T-helper 17 cell (primary cell): ENCODE measurements at regions not wholly inside any gene's neighbourhood (a gene's known extent, or its start where the extent isn't known, plus 50 kb on each side); places are given as distances from the start of the nearest gene placed in this dataset.
"Not testable (repeated sequence)": the region's sequence is repeated elsewhere in the genome, so short reads cannot be mapped to it uniquely, and the experiment has no call there.

Experiments
- ATAC-seq: fragments of 150-1000 bp; cut with Tn5 transposase; 2 replicates; pipeline ENCODE4 v1.10.0; 2021; ENCODE audit warnings: mild to moderate bottlenecking, moderate library complexity
- DNase-seq, 3 donors: peaks; one replicate each; pipeline versions ENCODE4 v3.0.0 to v3.0.0-alpha.2; 2020 to 2021
- H3K9me3 ChIP-seq: one replicate; pipeline ENCODE4 v1.7.0; 2013; ENCODE audit warnings: low read length, mild to moderate bottlenecking; ENCODE audit not compliant: control insufficient read depth, poor library complexity, severe bottlenecking
- H3K27ac Mint-ChIP-seq: one replicate; pipeline ENCODE4 v1.8.0; 2022; ENCODE audit warnings: mild to moderate bottlenecking, moderate library complexity, mixed read lengths
- H3K27me3 Mint-ChIP-seq: one replicate; pipeline ENCODE4 v1.8.0; 2022; ENCODE audit warnings: mixed read lengths
- H3K36me3 Mint-ChIP-seq: one replicate; pipeline ENCODE4 v1.8.0; 2022; ENCODE audit warnings: low read depth, mixed read lengths
- H3K4me1 Mint-ChIP-seq: one replicate; pipeline ENCODE4 v1.8.0; 2022; ENCODE audit warnings: mild to moderate bottlenecking, mixed read lengths
- H3K4me3 Mint-ChIP-seq: one replicate; pipeline ENCODE4 v1.8.0; 2022; ENCODE audit warnings: mild to moderate bottlenecking, moderate library complexity, mixed read lengths

- ATAC-seq, DNase-seq, H3K27me3 Mint-ChIP-seq, H3K4me1 Mint-ChIP-seq, H3K27ac Mint-ChIP-seq, H3K4me3 Mint-ChIP-seq, H3K36me3 Mint-ChIP-seq, H3K9me3 ChIP-seq: not testable (repeated sequence)
Observed at GRCh38 chrX:51178356-51178900, 154.2 kb upstream of the NUDT10 start.

DNA sequence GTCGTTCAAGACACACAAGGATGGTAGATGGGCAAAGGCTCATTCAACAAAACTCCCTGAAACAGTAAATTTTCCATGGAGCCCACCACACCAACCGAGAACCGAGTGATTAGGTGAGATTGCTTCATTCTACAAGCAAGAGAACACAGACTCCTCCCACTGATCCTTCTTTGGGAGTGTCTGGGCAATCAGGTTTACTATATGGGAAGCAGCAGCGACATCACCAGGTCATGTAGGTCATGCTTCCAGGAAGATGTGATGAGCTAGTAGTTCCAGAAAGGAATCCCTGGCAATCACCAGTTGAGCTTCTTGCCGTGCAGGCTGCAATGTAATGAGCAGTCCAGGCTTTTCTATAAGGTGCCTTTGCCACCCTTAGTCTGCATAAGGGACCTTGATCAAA lies 152.8 kb upstream of the NUDT10 start:
- not testable (repeated sequence) for H3K9me3 ChIP-seq, H3K4me1 Mint-ChIP-seq, H3K36me3 Mint-ChIP-seq, DNase-seq, ATAC-seq, H3K27me3 Mint-ChIP-seq, H3K27ac Mint-ChIP-seq, H3K4me3 Mint-ChIP-seq

DNA sequence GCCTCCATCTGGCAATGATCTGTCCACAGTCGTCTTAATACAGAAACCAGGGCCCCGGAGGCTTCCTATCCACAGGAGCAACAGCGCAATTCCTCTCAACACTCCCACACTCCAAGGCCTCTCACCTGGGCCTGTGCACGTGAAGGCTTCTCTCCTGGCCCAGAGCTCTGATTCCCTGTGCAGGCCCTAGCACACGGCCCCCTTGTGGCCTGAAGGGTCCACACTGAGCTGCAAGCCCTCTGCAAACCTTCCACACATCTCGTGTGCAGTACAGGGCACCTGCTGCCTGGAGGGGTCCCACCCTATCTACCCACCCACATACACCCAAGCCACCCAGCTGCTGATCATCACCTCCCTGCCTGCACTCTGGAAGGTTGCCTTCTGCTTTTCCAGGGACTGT lies 150.1 kb upstream of the NUDT10 start:
- ATAC-seq (no peak), DNase-seq (no peak)
- no peaks in the 10 kb centered on the region for H3K9me3 ChIP-seq
- H3K27me3 Mint-ChIP-seq, result no peaks in the 10 kb centered on the region
- H3K4me3 Mint-ChIP-seq, result no peak overlapping the region
- H3K27ac Mint-ChIP-seq, result no peak overlapping the region
- no peaks in the 10 kb centered on the region for H3K36me3 Mint-ChIP-seq
- no peaks in the 10 kb centered on the region for H3K4me1 Mint-ChIP-seq

DNA sequence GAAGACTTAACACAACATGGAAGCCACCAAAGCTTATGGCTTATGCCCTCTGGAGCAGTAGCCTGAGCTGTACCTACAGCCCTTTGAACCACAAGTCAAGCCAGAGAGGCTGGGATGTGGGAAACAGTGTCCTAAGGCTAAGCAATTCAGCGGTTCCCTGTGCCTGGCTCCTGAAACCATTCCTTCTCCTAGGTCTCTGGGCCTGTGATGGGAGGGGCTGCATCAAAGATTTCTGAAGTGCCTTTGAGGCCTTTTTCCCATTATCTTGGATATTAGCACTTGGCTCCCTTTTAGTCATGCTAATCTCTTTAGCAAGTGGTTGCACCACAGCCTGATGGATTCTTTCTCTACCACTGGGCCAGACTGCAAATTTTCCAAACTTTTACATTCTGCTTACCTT lies 140.5 kb upstream of the NUDT10 start:
- Mint-ChIP-seq H3K36me3 (peaks cover 4% of the 10 kb centered on the region), H3K4me1 (no peaks in the 10 kb centered on the region), H3K27ac (no peak overlapping the region), H3K4me3 (no peak overlapping the region), H3K27me3 (no peaks in the 10 kb centered on the region)
- ATAC-seq (no peak), DNase-seq (no peak)
- no peaks in the 10 kb centered on the region for H3K9me3 ChIP-seq

DNA sequence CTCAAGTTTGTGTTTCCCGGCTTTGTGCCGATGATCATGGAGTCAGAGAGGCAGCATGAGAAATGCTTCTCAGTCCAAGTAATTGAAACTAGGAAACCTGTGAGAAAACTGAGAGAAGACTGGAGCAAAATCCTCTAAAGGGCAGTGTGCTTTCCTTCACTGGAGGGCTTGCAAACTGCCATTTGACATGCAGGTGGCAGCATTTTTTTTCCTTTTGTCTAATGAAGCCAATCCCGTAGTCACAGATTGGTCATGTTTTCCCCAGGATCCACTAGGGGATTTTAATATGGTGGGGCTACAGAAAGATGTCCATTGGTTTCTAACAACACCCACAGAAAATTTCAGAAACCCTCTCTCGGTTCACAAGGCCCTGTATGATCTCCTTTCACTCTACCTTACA lies 117.4 kb upstream of the NUDT10 start:
- Mint-ChIP-seq H3K27me3 (no peaks in the 10 kb centered on the region), H3K4me1 (peaks cover 4% of the 10 kb centered on the region), H3K27ac (no peak overlapping the region), H3K36me3 (peaks cover 2% of the 10 kb centered on the region), H3K4me3 (no peak overlapping the region)
- ATAC-seq (no peak), DNase-seq (no peak)
- no peaks in the 10 kb centered on the region for H3K9me3 ChIP-seq

DNA sequence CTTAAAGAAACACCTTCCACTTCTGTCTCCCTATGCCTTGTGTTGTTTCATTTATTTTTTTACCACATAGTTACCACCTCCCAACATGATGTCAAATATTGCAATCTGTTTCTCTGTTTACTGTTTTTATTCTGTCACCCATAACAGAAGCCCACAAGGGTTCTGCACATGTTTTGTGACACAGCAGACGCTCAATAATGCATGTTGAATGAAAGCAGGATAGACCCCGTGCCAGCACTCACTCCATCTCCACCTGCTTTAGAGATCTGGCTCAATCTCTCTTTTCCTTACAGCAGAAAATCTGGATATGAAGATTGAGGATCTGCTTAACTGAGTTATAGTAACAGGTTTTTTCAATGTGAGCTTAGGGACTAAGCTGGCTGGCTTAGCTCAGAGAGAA lies 116.8 kb upstream of the NUDT10 start:
- Mint-ChIP-seq H3K36me3 (peaks cover 2% of the 10 kb centered on the region), H3K27me3 (no peaks in the 10 kb centered on the region), H3K27ac (no peak overlapping the region), H3K4me1 (peaks cover 4% of the 10 kb centered on the region), H3K4me3 (no peak overlapping the region)
- DNase-seq (no peak), ATAC-seq (no peak)
- H3K9me3 ChIP-seq, result no peaks in the 10 kb centered on the region

- Mint-ChIP-seq H3K27ac (no peak overlapping the region), H3K4me1 (peaks cover 2% of the 10 kb centered on the region), H3K27me3 (no peaks in the 10 kb centered on the region), H3K4me3 (no peak overlapping the region), H3K36me3 (no peaks in the 10 kb centered on the region)
- peaks cover 5% of the 10 kb centered on the region for H3K9me3 ChIP-seq
- DNase-seq (no peak), ATAC-seq (no peak)
Observed at GRCh38 chrX:51242212-51242611, 90.4 kb upstream of the NUDT10 start.

GRCh38 chrX:51257490-51257889 lies 75.1 kb upstream of the NUDT10 start:
- H3K4me3 Mint-ChIP-seq, result no peak overlapping the region
- H3K36me3 Mint-ChIP-seq, result no peaks in the 10 kb centered on the region
- no peaks in the 10 kb centered on the region for H3K4me1 Mint-ChIP-seq
- ATAC-seq (no peak), DNase-seq (no peak)
- no peak overlapping the region for H3K27ac Mint-ChIP-seq
- H3K27me3 Mint-ChIP-seq, result no peaks in the 10 kb centered on the region
- H3K9me3 ChIP-seq, result no peaks in the 10 kb centered on the region

DNA sequence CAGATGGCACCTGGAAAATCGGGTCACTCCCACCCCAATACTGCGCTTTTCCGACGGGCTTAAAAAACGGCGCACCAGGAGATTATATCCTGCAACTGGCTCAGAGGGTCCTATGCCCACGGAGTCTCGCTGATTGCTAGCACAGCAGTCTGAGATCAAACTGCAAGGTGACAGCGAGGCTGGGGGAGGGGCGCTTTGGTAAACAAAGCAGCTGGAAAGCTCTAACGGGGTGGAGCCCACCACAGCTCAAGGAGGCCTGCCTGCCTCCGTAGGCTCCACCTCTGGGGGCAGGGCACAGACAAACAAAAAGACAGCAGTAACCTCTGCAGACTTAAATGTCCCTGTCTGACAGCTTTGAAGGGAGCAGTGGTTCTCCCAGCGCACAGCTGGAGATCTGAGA lies 70.4 kb upstream of the NUDT10 start:
- ATAC-seq, H3K36me3 Mint-ChIP-seq, H3K27me3 Mint-ChIP-seq, H3K4me3 Mint-ChIP-seq, H3K9me3 ChIP-seq, DNase-seq, H3K4me1 Mint-ChIP-seq, H3K27ac Mint-ChIP-seq: not testable (repeated sequence)

DNA sequence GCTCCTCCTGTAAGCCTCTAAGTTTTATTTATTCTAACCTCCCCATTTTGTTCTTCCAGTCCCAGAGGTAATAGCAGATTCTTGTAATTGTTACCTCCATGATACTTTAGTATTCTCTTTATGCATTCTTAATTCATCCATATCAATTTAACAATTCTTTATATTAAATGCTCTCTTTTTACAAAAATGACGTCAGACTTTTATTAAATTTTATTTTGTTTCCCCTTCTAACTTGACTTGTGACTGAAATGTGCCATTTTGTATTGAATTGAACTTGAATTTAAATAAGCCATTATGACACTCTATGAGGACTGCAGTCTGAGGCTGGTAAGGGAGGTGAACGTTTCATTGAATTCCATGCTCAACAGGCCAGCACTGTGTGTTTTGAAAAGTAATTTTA lies 60.0 kb upstream of the NUDT10 start:
- Mint-ChIP-seq H3K36me3 (no peaks in the 10 kb centered on the region), H3K27ac (no peak overlapping the region), H3K4me1 (no peaks in the 10 kb centered on the region), H3K4me3 (no peak overlapping the region), H3K27me3 (no peaks in the 10 kb centered on the region)
- DNase-seq, result no peak
- no peak for ATAC-seq
- no peaks in the 10 kb centered on the region for H3K9me3 ChIP-seq

- Mint-ChIP-seq H3K36me3 (no peaks in the 10 kb centered on the region), H3K27ac (no peak overlapping the region), H3K4me3 (no peak overlapping the region), H3K4me1 (no peaks in the 10 kb centered on the region), H3K27me3 (no peaks in the 10 kb centered on the region)
- ATAC-seq (no peak), DNase-seq (no peak)
- no peaks in the 10 kb centered on the region for H3K9me3 ChIP-seq
Observed at GRCh38 chrX:51281758-51282318, 50.8 kb upstream of the NUDT10 start.
